OCI-LY7 (cell line): ENCODE measurements at regions not wholly inside any gene's neighbourhood (a gene's known extent, or its start where the extent isn't known, plus 50 kb on each side); places are given as distances from the start of the nearest gene placed in this dataset.

Source experiments
- CTCF ChIP-seq: fragments of 200-600 bp; sonication (generic); conservative IDR thresholded peaks from 2 replicates; pipeline ENCODE4 v1.5.1; 2014; ENCODE audit warnings: mild to moderate bottlenecking, antibody characterized with exemption, low read length, moderate library complexity, mixed read lengths
- EZH2phosphoT487 ChIP-seq: fragments of 200-600 bp; sonication (generic); IDR thresholded peaks from 2 replicates; pipeline ENCODE4 v1.6.1; 2018; ENCODE audit warnings: low read depth, borderline replicate concordance, mild to moderate bottlenecking, mixed run types, antibody characterized with exemption, low read length, moderate library complexity, mixed read lengths

GRCh38 chr16:9159839-9160550 is 68.6 kb downstream of the HAPSTR1 start:
- TF ChIP-seq CTCF (peak; percentile 81), EZH2phosphoT487 (no peak)
